H1 (cell line): ENCODE measurements at regions not wholly inside any gene's neighbourhood (a gene's known extent, or its start where the extent isn't known, plus 50 kb on each side); places are given as distances from the start of the nearest gene placed in this dataset.

Experiments
- CTCF ChIA-PET: fragments of 300-600 bp; sonication (Branson Sonifier 250); formaldehyde crosslinking; loops from one replicate; lab custom pipeline; 2021; ENCODE audit not compliant: partially characterized antibody; lab: Charles Lee
- POLR2A ChIA-PET: fragments of 300-600 bp; sonication (Branson Sonifier 250); formaldehyde crosslinking; loops from one replicate; lab custom pipeline; 2021; ENCODE audit warnings: inconsistent platforms; ENCODE audit not compliant: partially characterized antibody; lab: Charles Lee
- DNase-seq, 2 experiments: peaks; one replicate each; pipeline versions ENCODE4 v3.0.0 to v3.0.0-alpha.2; 2010 to 2022; ENCODE audit warnings: low spot score in 2 of 2, low read depth in 1 of 2, mixed read lengths in 1 of 2
- FAIRE-seq: peaks from 2 replicates; lab custom pipeline; 2011; peaks lifted over from hg19 to GRCh38; lab: Jason Lieb, UNC
- H2AFZ ChIP-seq: 2 replicates; pipeline ENCODE4 v1.8.1; 2012; ENCODE audit warnings: low read length, inconsistent platforms
- H2AK5ac ChIP-seq: 2 replicates; pipeline ENCODE4 v1.6.1; 2013; ENCODE audit warnings: low read depth, low read length
- H2BK120ac ChIP-seq: replicated peaks from 2 replicates; pipeline ENCODE3; 2013; ENCODE audit warnings: low read depth, low read length, inconsistent platforms
- H2BK12ac ChIP-seq: 2 replicates; pipeline ENCODE4 v1.6.1; 2013; ENCODE audit warnings: low read depth, low read length
- H2BK15ac ChIP-seq: 2 replicates; pipeline ENCODE4 v1.6.1; 2013; ENCODE audit warnings: low read length
- H2BK20ac ChIP-seq: 2 replicates; pipeline ENCODE4 v1.6.1; 2013; ENCODE audit warnings: low read length
- H2BK5ac ChIP-seq: 2 replicates; pipeline ENCODE4 v1.6.1; 2013; ENCODE audit warnings: low read depth, low read length
- H3K14ac ChIP-seq: 2 replicates; pipeline ENCODE4 v1.6.1; 2013; ENCODE audit warnings: inconsistent platforms; ENCODE audit not compliant: insufficient read length
- H3K18ac ChIP-seq: 2 replicates; pipeline ENCODE4 v1.6.1; 2013; ENCODE audit warnings: low read length; ENCODE audit errors: extremely low read depth
- H3K23ac ChIP-seq: 2 replicates; pipeline ENCODE4 v1.6.1; 2013; ENCODE audit warnings: inconsistent platforms; ENCODE audit not compliant: insufficient read length
- H3K23me2 ChIP-seq: 2 replicates; pipeline ENCODE4 v1.6.1; 2013; ENCODE audit warnings: low read depth, low read length
- H3K27ac ChIP-seq: 2 replicates; pipeline ENCODE4 v1.6.1; 2011; ENCODE audit warnings: low read depth, low read length, inconsistent platforms
- H3K27me3 ChIP-seq, 4 experiments: replicated peaks in 1 of 4; 1 replicate in 1 of 4; 2 replicates in 3 of 4; pipeline versions ENCODE4 v1.6.1 to v1.8.1; 2011 to 2013; ENCODE audit warnings: low read length in 3 of 4, mild to moderate bottlenecking in 3 of 4, inconsistent platforms in 2 of 4, mixed read lengths in 2 of 4, moderate library complexity in 1 of 4; ENCODE audit not compliant: control insufficient read depth in 3 of 4, insufficient read depth in 3 of 4; ENCODE audit errors: extremely low read depth in 1 of 4
- H3K36me3 ChIP-seq, 4 experiments: 2 replicates each; pipeline versions ENCODE4 v1.6.1 to v1.8.1; 2011 to 2013; ENCODE audit warnings: mild to moderate bottlenecking in 4 of 4, low read length in 3 of 4, moderate library complexity in 2 of 4, control low read depth in 1 of 4, inconsistent platforms in 1 of 4; ENCODE audit not compliant: insufficient read depth in 4 of 4, control insufficient read depth in 2 of 4
- H3K4ac ChIP-seq: replicated peaks from 2 replicates; pipeline ENCODE3; 2013; ENCODE audit warnings: low read length, low read depth, mixed read lengths, inconsistent platforms; ENCODE audit not compliant: insufficient read length
- H3K4me1 ChIP-seq, 4 experiments: replicated peaks in 1 of 4; 1 replicate in 1 of 4; 2 replicates in 3 of 4; pipeline versions ENCODE4 v1.6.1 to v1.8.1; 2011 to 2013; ENCODE audit warnings: low read length in 3 of 4, inconsistent platforms in 2 of 4, mixed read lengths in 1 of 4; ENCODE audit not compliant: insufficient read depth in 4 of 4, control insufficient read depth in 3 of 4
- H3K4me2 ChIP-seq, 2 experiments: 2 replicates each; pipeline versions ENCODE4 v1.6.1 to v1.8.1; 2011 to 2013; ENCODE audit warnings: low read depth in 2 of 2, low read length in 2 of 2, control low read depth in 1 of 2, inconsistent platforms in 1 of 2, mild to moderate bottlenecking in 1 of 2; ENCODE audit not compliant: insufficient read depth in 1 of 2
- H3K4me3 ChIP-seq, 4 experiments: fragments of 200-600, 300-600 bp in 1 of 4; sonication (generic), shearing (Covaris generic), sonication (Bioruptor Twin) in 1 of 4; 2 replicates each; pipeline versions ENCODE4 v1.5.1 to v1.8.1; 2011 to 2016; ENCODE audit warnings: low read length in 4 of 4, low read depth in 3 of 4, control low read depth in 2 of 4, inconsistent platforms in 2 of 4, mild to moderate bottlenecking in 2 of 4, mixed read lengths in 1 of 4, moderate library complexity in 1 of 4; ENCODE audit not compliant: insufficient read depth in 2 of 4; ENCODE audit errors: extremely low read depth in 1 of 4
- H3K56ac ChIP-seq: replicated peaks from 2 replicates; pipeline ENCODE3; 2013; ENCODE audit warnings: low read depth, mild to moderate bottlenecking, mixed read lengths, low read length, inconsistent platforms; ENCODE audit not compliant: insufficient read length
- H3K79me1 ChIP-seq: 2 replicates; pipeline ENCODE4 v1.6.1; 2013; ENCODE audit warnings: low read depth, low read length, control low read depth
- H3K79me2 ChIP-seq, 2 experiments: 2 replicates each; pipeline versions ENCODE4 v1.6.1 to v1.8.1; 2012 to 2013; ENCODE audit warnings: low read length in 2 of 2, mild to moderate bottlenecking in 2 of 2, inconsistent platforms in 1 of 2; ENCODE audit not compliant: insufficient read depth in 2 of 2, control insufficient read depth in 1 of 2
- H3K9ac ChIP-seq, 4 experiments: replicated peaks in 1 of 4; 1 replicate in 1 of 4; 2 replicates in 3 of 4; pipeline versions ENCODE4 v1.6.1 to v1.8.1; 2011 to 2013; ENCODE audit warnings: low read depth in 3 of 4, low read length in 3 of 4, control low read depth in 2 of 4, mild to moderate bottlenecking in 2 of 4, moderate library complexity in 2 of 4, inconsistent platforms in 1 of 4; ENCODE audit errors: extremely low read depth in 1 of 4
- H3K9me3 ChIP-seq, 2 experiments: 2 replicates each; pipeline versions ENCODE4 v1.6.1 to v1.8.1; 2012 to 2013; ENCODE audit warnings: mild to moderate bottlenecking in 2 of 2, moderate library complexity in 2 of 2, control low read depth in 1 of 2, inconsistent platforms in 1 of 2, low read depth in 1 of 2, low read length in 1 of 2, mixed read lengths in 1 of 2; ENCODE audit not compliant: insufficient read depth in 2 of 2
- H4K20me1 ChIP-seq, 2 experiments: replicated peaks in 1 of 2; 2 replicates each; pipeline versions ENCODE3 to v1.8.1; 2011 to 2013; ENCODE audit warnings: inconsistent platforms in 2 of 2, low read length in 2 of 2, mild to moderate bottlenecking in 1 of 2; ENCODE audit not compliant: insufficient read depth in 2 of 2, control insufficient read depth in 1 of 2
- H4K5ac ChIP-seq: 2 replicates; pipeline ENCODE4 v1.6.1; 2013; ENCODE audit warnings: low read length, low read depth, mixed read lengths, inconsistent platforms; ENCODE audit not compliant: insufficient read length
- H4K8ac ChIP-seq: 2 replicates; pipeline ENCODE4 v1.8.0; 2013; ENCODE audit warnings: mild to moderate bottlenecking, moderate library complexity, low read length, inconsistent platforms; ENCODE audit not compliant: insufficient read depth; ENCODE audit errors: extremely low read depth
- H4K91ac ChIP-seq: replicated peaks from 2 replicates; pipeline ENCODE3; 2013; ENCODE audit warnings: low read length, mixed read lengths, inconsistent platforms; ENCODE audit not compliant: insufficient read length
- TAF1 ChIP-seq: IDR thresholded peaks from 2 replicates; pipeline ENCODE4 v1.6.1; 2011; ENCODE audit warnings: mild to moderate bottlenecking, low read depth, low read length
- WGBS, 2 experiments: shearing (Covaris generic) in 1 of 2; methylation state at CpG; one replicate each; pipeline versions ENCODE4 v1.1.6 to v1.1.7; 2013 to 2015; ENCODE audit warnings: low lambda C conversion rate in 2 of 2, mixed read lengths in 2 of 2, inconsistent platforms in 1 of 2, low coverage in 1 of 2, missing lambda C conversion rate in 1 of 2; ENCODE audit not compliant: insufficient replicate concordance in 2 of 2, insufficient coverage in 1 of 2, insufficient read length in 1 of 2; ENCODE audit errors: extremely low coverage in 1 of 2, missing lambda C conversion rate in 1 of 2; 5-methylcytosine and 5-hydroxymethylcytosine counted together
- TF ChIP-seq, protein P1 (sequence below): IDR thresholded peaks from 2 replicates; pipeline ENCODE4 v1.6.1; 2012; ENCODE audit warnings: inconsistent platforms

DNA sequence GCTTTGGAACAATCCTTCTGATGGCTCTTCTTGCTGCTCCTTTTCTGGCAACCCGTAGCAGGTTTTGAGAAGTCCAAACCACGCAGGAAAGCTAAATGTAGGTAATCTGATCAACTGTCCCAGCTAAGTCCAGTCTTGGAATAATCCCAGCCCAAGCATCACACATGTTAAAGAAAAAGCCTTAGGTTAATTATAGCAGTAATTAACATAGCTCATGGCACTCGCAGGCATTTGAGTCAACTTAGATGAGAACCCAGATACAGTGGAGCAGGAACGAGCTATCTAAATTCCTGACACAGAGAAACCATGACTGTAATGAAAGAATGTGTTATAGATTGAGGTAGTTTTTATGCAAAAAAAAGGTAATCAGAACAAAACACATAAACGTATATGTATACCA, 844.8 kb downstream of the CDH9 start:
- H3K36me3 ChIP-seq, result no peaks in the 10 kb centered on the region
- WGBS, 2 experiments, result 91% methylated on average over 5 of the region's 5 CpGs; no CpG with 5 or more reads in 1 of the 2 experiments
- POLR2A ChIA-PET, result no interaction called here

More for the DNA sequence above, 844.8 kb downstream of the CDH9 start:
- H3K4me1 ChIP-seq, result no peaks in the 10 kb centered on the region
- no peaks in the 10 kb centered on the region for H3K79me1 ChIP-seq
- H3K27ac ChIP-seq, result no peak overlapping the region
- no peak overlapping the region for H3K4me3 ChIP-seq
- H2BK15ac ChIP-seq, result no peak overlapping the region
- no peak overlapping the region for H3K56ac ChIP-seq
- no peak overlapping the region for H2BK120ac ChIP-seq
- H2AK5ac ChIP-seq, result no peak overlapping the region
- no peak overlapping the region for H2BK5ac ChIP-seq
- no peak overlapping the region for H3K4ac ChIP-seq
- no peak for DNase-seq
- no peak overlapping the region for H4K91ac ChIP-seq
- TF ChIP-seq, protein P1, sequence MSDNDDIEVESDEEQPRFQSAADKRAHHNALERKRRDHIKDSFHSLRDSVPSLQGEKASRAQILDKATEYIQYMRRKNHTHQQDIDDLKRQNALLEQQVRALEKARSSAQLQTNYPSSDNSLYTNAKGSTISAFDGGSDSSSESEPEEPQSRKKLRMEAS, result no peak
- TF ChIP-seq TAF1, result no peak
- H3K18ac ChIP-seq, result no peak overlapping the region
- H3K14ac ChIP-seq, result no peak overlapping the region
- H3K23me2 ChIP-seq, result no peaks in the 10 kb centered on the region
- H2AFZ ChIP-seq, result 0 out of 2 replicates have a peak overlapping the region, but pooled peaks have one; percentile 24
- no peaks in the 10 kb centered on the region for H4K20me1 ChIP-seq
- no peaks in the 10 kb centered on the region for H3K27me3 ChIP-seq
- H2BK12ac ChIP-seq, result no peak overlapping the region
- no peak for FAIRE-seq
- no peak overlapping the region for H4K8ac ChIP-seq
- H3K9me3 ChIP-seq, result no peaks in the 10 kb centered on the region
- H4K5ac ChIP-seq, result no peak overlapping the region
- H3K4me2 ChIP-seq, result no peak overlapping the region
- H2BK20ac ChIP-seq, result no peak overlapping the region
- H3K79me2 ChIP-seq, result no peaks in the 10 kb centered on the region
- CTCF ChIA-PET, result interaction anchor here (1.0 to 1.1 kb wide), 2 partner anchors 170 to 507 kb away, joined by 3 read pairs; no protein-coding TSS in a partner anchor
- no peak overlapping the region for H3K23ac ChIP-seq
- no peak overlapping the region for H3K9ac ChIP-seq
